Lower leg skin (tissue), 3 donors: ENCODE measurements at regions not wholly inside any gene's neighbourhood (a gene's known extent, or its start where the extent isn't known, plus 50 kb on each side); places are given as distances from the start of the nearest gene placed in this dataset.

Experiments
- POLR2A ChIP-seq, 2 donors: fragments of 450-650 bp; IDR thresholded peaks; one replicate each; pipeline ENCODE4 v1.6.1; 2016 to 2017; ENCODE audit warnings: antibody characterized with exemption in 2 of 2, mild to moderate bottlenecking in 1 of 2, moderate library complexity in 1 of 2
- TF ChIP-seq, protein P1 (sequence below), 3 donors: fragments of 450-650 bp; IDR thresholded peaks; one replicate each; pipeline ENCODE4 v1.5.1; 2016; ENCODE audit warnings: antibody characterized with exemption in 3 of 3, mild to moderate bottlenecking in 3 of 3, moderate library complexity in 2 of 3

DNA sequence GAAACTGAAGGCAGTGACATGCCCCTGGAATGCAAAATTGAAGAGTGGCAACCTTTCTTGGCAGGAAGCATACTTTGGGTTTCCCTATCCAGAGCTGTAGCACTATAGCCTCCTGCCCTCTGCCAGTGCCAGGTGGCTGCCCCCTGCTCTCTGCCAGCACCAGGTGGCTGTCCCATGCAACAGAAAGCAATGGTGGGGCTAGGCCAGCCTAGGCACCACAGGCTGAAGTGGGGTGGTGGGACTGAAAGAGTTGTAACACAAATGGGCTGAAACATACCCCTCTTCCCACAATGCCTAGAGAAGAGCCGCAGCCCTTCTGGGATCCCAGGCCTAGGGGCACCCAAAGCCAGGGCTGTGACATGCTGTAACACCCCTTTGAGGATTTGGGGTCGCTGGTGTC lies 1739.3 kb upstream of the LRRTM1 start:
- TF ChIP-seq, protein P1, sequence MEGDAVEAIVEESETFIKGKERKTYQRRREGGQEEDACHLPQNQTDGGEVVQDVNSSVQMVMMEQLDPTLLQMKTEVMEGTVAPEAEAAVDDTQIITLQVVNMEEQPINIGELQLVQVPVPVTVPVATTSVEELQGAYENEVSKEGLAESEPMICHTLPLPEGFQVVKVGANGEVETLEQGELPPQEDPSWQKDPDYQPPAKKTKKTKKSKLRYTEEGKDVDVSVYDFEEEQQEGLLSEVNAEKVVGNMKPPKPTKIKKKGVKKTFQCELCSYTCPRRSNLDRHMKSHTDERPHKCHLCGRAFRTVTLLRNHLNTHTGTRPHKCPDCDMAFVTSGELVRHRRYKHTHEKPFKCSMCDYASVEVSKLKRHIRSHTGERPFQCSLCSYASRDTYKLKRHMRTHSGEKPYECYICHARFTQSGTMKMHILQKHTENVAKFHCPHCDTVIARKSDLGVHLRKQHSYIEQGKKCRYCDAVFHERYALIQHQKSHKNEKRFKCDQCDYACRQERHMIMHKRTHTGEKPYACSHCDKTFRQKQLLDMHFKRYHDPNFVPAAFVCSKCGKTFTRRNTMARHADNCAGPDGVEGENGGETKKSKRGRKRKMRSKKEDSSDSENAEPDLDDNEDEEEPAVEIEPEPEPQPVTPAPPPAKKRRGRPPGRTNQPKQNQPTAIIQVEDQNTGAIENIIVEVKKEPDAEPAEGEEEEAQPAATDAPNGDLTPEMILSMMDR (IDR thresholded peaks at IDR 0.05) = no peak
- TF ChIP-seq POLR2A (IDR thresholded peaks at IDR 0.05) = no peak
